ENCODE measurements at regions not wholly inside any gene's neighbourhood (a gene's known extent, or its start where the extent isn't known, plus 50 kb on each side); places are given as distances from the start of the nearest gene placed in this dataset.

GRCh38 chr9:38319496-38320173 lies 72.9 kb upstream of the ALDH1B1 start (continued):
- TF ChIP-seq CTCF (IDR thresholded peaks at IDR 0.05) (no peak), E2F1 (CRISPR knock-in tag; IDR thresholded peaks at IDR 0.05) (no peak), ESRRA (CRISPR knock-in tag; IDR thresholded peaks at IDR 0.05; ENCODE audit: borderline replicate concordance) (no peak), ATF2 (CRISPR knock-in tag; IDR thresholded peaks at IDR 0.05; ENCODE audit: borderline replicate concordance, low read depth) (no peak), ELF4 (CRISPR knock-in tag; IDR thresholded peaks at IDR 0.05; ENCODE audit: low read depth) (no peak), ZNF396 (CRISPR knock-in tag; IDR thresholded peaks at IDR 0.05; ENCODE audit: borderline replicate concordance) (no peak), USF1 (CRISPR knock-in tag; IDR thresholded peaks at IDR 0.05) (no peak)

GRCh38 chr9:38318759-38319495 lies 73.6 kb upstream of the ALDH1B1 start:
- H3K27ac Mint-ChIP-seq = no peak overlapping the region
- no peak for TF ChIP-seq MXD4 (CRISPR knock-in tag; IDR thresholded peaks at IDR 0.05; ENCODE audit: borderline replicate concordance)
- TF ChIP-seq ERG (CRISPR knock-in tag; IDR thresholded peaks at IDR 0.05) = no peak
- TF ChIP-seq ZNF512 (CRISPR knock-in tag; IDR thresholded peaks at IDR 0.05; ENCODE audit: borderline replicate concordance) = no peak
- no peak for TF ChIP-seq PRDM15 (CRISPR knock-in tag; IDR thresholded peaks at IDR 0.05)
- no peak for TF ChIP-seq NR3C1 (CRISPR knock-in tag; conservative IDR thresholded peaks at IDR 0.05; ENCODE audit: low read depth)
- no peak for TF ChIP-seq RORB (CRISPR knock-in tag; IDR thresholded peaks at IDR 0.05)
- TF ChIP-seq CREM (CRISPR knock-in tag; IDR thresholded peaks at IDR 0.05) = no peak
- no peak for TF ChIP-seq E2F4 (CRISPR knock-in tag; IDR thresholded peaks at IDR 0.05; ENCODE audit: borderline replicate concordance, low read depth)
- no peak for TF ChIP-seq GTF2I (CRISPR knock-in tag; conservative IDR thresholded peaks at IDR 0.05)
- no peak for TF ChIP-seq JAZF1 (CRISPR knock-in tag; IDR thresholded peaks at IDR 0.05)
- TF ChIP-seq ZNF425 (CRISPR knock-in tag; conservative IDR thresholded peaks at IDR 0.05) = no peak
- TF ChIP-seq TEAD4 (CRISPR knock-in tag; IDR thresholded peaks at IDR 0.05) = no peak

More at GRCh38 chr9:38318759-38319495, 73.6 kb upstream of the ALDH1B1 start:
- ATAC-seq (no peak), DNase-seq (ENCODE audit: low spot score) (no peak)
- Mint-ChIP-seq H3K9me3 (peaks cover 11% of the 10 kb centered on the region), H3K4me1 (no peaks in the 10 kb centered on the region), H3K27me3 (ENCODE audit: low read depth) (peaks cover 11% of the 10 kb centered on the region), H3K4me3 (no peak overlapping the region), H3K36me3 (peaks cover 6% of the 10 kb centered on the region)
- ChIA-PET CTCF (no interaction called here), POLR2A (no interaction called here)

Data from WTC11 (cell line).